IMR-90 (cell line): ENCODE measurements at regions not wholly inside any gene's neighbourhood (a gene's known extent, or its start where the extent isn't known, plus 50 kb on each side); places are given as distances from the start of the nearest gene placed in this dataset.

ENCODE experiments used
- ATAC-seq: fragments of 200-7000 bp; cut with Tn5 transposase; 2 replicates; pipeline ENCODE4 v1.9.1; 2020; ENCODE audit warnings: low read depth, mild to moderate bottlenecking, moderate library complexity
- BruUV-seq: library from RNA; stranded (reverse); fragments of 400-500 nt; replicated peaks from 2 replicates; lab custom pipeline; 2021; lab: Mats Ljungman, UMichigan
- CTCF ChIA-PET: fragments of 300-600 bp; formaldehyde crosslinking; extraction: SDS; loops from one replicate; lab custom pipeline; 2021; ENCODE audit warnings: antibody characterized with exemption; lab: Yijun Ruan, JAX
- POLR2A ChIA-PET: fragments of 300-600 bp; sonication (Branson Sonifier 250); formaldehyde crosslinking; loops from one replicate; lab custom pipeline; 2022; ENCODE audit warnings: antibody characterized with exemption; ENCODE audit not compliant: unreplicated experiment; lab: Charles Lee
- DNase-seq: peaks from one replicate; pipeline ENCODE4 v3.0.0; 2013
- H2AFZ ChIP-seq: replicated peaks from 2 replicates; pipeline ENCODE3; 2013; ENCODE audit warnings: low read length, mild to moderate bottlenecking; ENCODE audit not compliant: poor library complexity
- H2AK5ac ChIP-seq: 2 replicates; pipeline ENCODE4 v1.6.1; 2013; ENCODE audit warnings: low read depth, low read length, inconsistent platforms
- H2AK9ac ChIP-seq: replicated peaks from 2 replicates; pipeline ENCODE3; 2013; ENCODE audit warnings: mild to moderate bottlenecking, low read depth, low read length, moderate library complexity; ENCODE audit not compliant: poor library complexity
- H2BK120ac ChIP-seq: 2 replicates; pipeline ENCODE4 v1.6.1; 2013; ENCODE audit warnings: low read depth, low read length, inconsistent platforms
- H2BK15ac ChIP-seq: 3 replicates; pipeline ENCODE4 v1.6.1; 2013; ENCODE audit warnings: low read depth, low read length, inconsistent platforms
- H2BK20ac ChIP-seq: 2 replicates; pipeline ENCODE4 v1.6.1; 2013; ENCODE audit warnings: low read depth, mild to moderate bottlenecking, inconsistent platforms, low read length, moderate library complexity
- H2BK5ac ChIP-seq: 2 replicates; pipeline ENCODE4 v1.6.1; 2013; ENCODE audit warnings: mild to moderate bottlenecking, low read depth, low read length, inconsistent platforms; ENCODE audit not compliant: poor library complexity, severe bottlenecking
- H3K14ac ChIP-seq: replicated peaks from 2 replicates; pipeline ENCODE4 v1.6.1; 2013; ENCODE audit warnings: low read depth, low read length, inconsistent platforms
- H3K18ac ChIP-seq: 2 replicates; pipeline ENCODE4 v1.6.1; 2013; ENCODE audit warnings: low read depth, low read length, control low read depth
- H3K23ac ChIP-seq: 2 replicates; pipeline ENCODE4 v1.6.1; 2013; ENCODE audit warnings: low read depth, low read length, inconsistent platforms
- H3K27ac ChIP-seq: 2 replicates; pipeline ENCODE4 v1.5.1; 2013; ENCODE audit warnings: mild to moderate bottlenecking, control low read depth, low read length; ENCODE audit not compliant: insufficient read depth
- H3K27me3 ChIP-seq: 2 replicates; pipeline ENCODE4 v1.6.1; 2013; ENCODE audit warnings: low read length; ENCODE audit not compliant: control insufficient read depth, insufficient read depth
- H3K36me3 ChIP-seq: 2 replicates; pipeline ENCODE4 v1.6.1; 2013; ENCODE audit warnings: low read length, mixed read lengths; ENCODE audit not compliant: control insufficient read depth, insufficient read depth
- H3K4ac ChIP-seq: 2 replicates; pipeline ENCODE4 v1.6.1; 2013; ENCODE audit warnings: low read depth, low read length, inconsistent platforms
- H3K4me1 ChIP-seq: 2 replicates; pipeline ENCODE4 v1.6.1; 2013; ENCODE audit warnings: low read length, mixed read lengths; ENCODE audit not compliant: control insufficient read depth, insufficient read depth
- H3K4me2 ChIP-seq: 2 replicates; pipeline ENCODE4 v1.6.1; 2013; ENCODE audit warnings: low read depth, mild to moderate bottlenecking, control low read depth, low read length, moderate library complexity
- H3K4me3 ChIP-seq: 2 replicates; pipeline ENCODE4 v1.5.1; 2013; ENCODE audit warnings: low read depth, mild to moderate bottlenecking, control low read depth, low read length, moderate library complexity; ENCODE audit not compliant: insufficient read depth
- H3K56ac ChIP-seq: 2 replicates; pipeline ENCODE4 v1.6.1; 2013; ENCODE audit warnings: low read length, inconsistent platforms; ENCODE audit not compliant: insufficient read depth; ENCODE audit errors: extremely low read depth
- H3K79me1 ChIP-seq, 2 experiments: 2 replicates each; pipeline ENCODE4 v1.6.1; 2013; ENCODE audit warnings: low read length in 2 of 2, inconsistent platforms in 1 of 2, low read depth in 1 of 2
- H3K9ac ChIP-seq: 2 replicates; pipeline ENCODE4 v1.6.1; 2013; ENCODE audit warnings: low read depth, low read length, control low read depth
- H3K9me1 ChIP-seq: 2 replicates; pipeline ENCODE4 v1.6.1; 2013; ENCODE audit warnings: low read length, inconsistent platforms; ENCODE audit not compliant: insufficient read depth
- H3K9me3 ChIP-seq: 2 replicates; pipeline ENCODE4 v1.6.1; 2013; ENCODE audit warnings: low read length; ENCODE audit not compliant: control insufficient read depth, insufficient read depth
- H4K20me1 ChIP-seq: 2 replicates; pipeline ENCODE4 v1.6.1; 2013; ENCODE audit warnings: low read length, inconsistent platforms; ENCODE audit not compliant: insufficient read depth
- H4K5ac ChIP-seq: 2 replicates; pipeline ENCODE4 v1.6.1; 2013; ENCODE audit warnings: mild to moderate bottlenecking, low read depth, low read length, control low read depth
- H4K8ac ChIP-seq, 2 experiments: 2 replicates each; pipeline ENCODE4 v1.6.1; 2013; ENCODE audit warnings: low read depth in 2 of 2, low read length in 2 of 2, control low read depth in 1 of 2, inconsistent platforms in 1 of 2
- H4K91ac ChIP-seq: 2 replicates; pipeline ENCODE4 v1.6.1; 2013; ENCODE audit warnings: low read depth, low read length, inconsistent platforms; ENCODE audit not compliant: insufficient read depth
- BHLHE40 ChIP-seq: fragments of 150-350 bp; IDR thresholded peaks from 2 replicates; pipeline ENCODE4 v1.6.1; 2016; ENCODE audit warnings: mild to moderate bottlenecking, low read depth, low read length
- CEBPB ChIP-seq: IDR thresholded peaks from 2 replicates; pipeline ENCODE4 v1.6.1; 2012; ENCODE audit warnings: low read depth, low read length, improper control_type of control experiment
- CHD1 ChIP-seq: IDR thresholded peaks from 2 replicates; pipeline ENCODE4 v1.6.1; 2012; ENCODE audit warnings: low read depth, low read length, improper control_type of control experiment
- CTCF ChIP-seq: conservative IDR thresholded peaks from 2 replicates; pipeline ENCODE4 v1.5.1; 2012; ENCODE audit warnings: mild to moderate bottlenecking, low read depth, low read length, improper control_type of control experiment
- FOS ChIP-seq: fragments of 150-350 bp; IDR thresholded peaks from 2 replicates; pipeline ENCODE4 v1.6.1; 2016; ENCODE audit warnings: low read depth, low read length
- MAFK ChIP-seq: IDR thresholded peaks from 2 replicates; pipeline ENCODE4 v1.6.1; 2012; ENCODE audit warnings: low read depth, low read length, improper control_type of control experiment
- MAZ ChIP-seq: IDR thresholded peaks from 2 replicates; pipeline ENCODE4 v1.6.1; 2012; ENCODE audit warnings: low read depth, mild to moderate bottlenecking, low read length, improper control_type of control experiment, moderate library complexity, borderline replicate concordance
- MXI1 ChIP-seq: IDR thresholded peaks from 2 replicates; pipeline ENCODE4 v1.6.1; 2012; ENCODE audit warnings: low read depth, mild to moderate bottlenecking, low read length, moderate library complexity, borderline replicate concordance
- SMC3 ChIP-seq: fragments of 150-350 bp; IDR thresholded peaks from 2 replicates; pipeline ENCODE4 v1.6.1; 2016; ENCODE audit warnings: low read depth, mild to moderate bottlenecking, antibody characterized with exemption, low read length, moderate library complexity
- USF2 ChIP-seq: fragments of 150-350 bp; IDR thresholded peaks from 2 replicates; pipeline ENCODE4 v1.6.1; 2017; ENCODE audit warnings: mild to moderate bottlenecking, antibody characterized with exemption, low read length, low read depth
- WGBS, 2 experiments: methylation state at CpG; one replicate each; pipeline versions ENCODE4 v1.1.5 to v1.1.7; 2013; ENCODE audit warnings: missing lambda C conversion rate in 2 of 2; ENCODE audit not compliant: insufficient read length in 1 of 2; ENCODE audit errors: extremely low coverage in 2 of 2; 5-methylcytosine and 5-hydroxymethylcytosine counted together
- dilution Hi-C: fragments of 300-500 bp; cut with HindIII; formaldehyde crosslinking; loops from one replicate; pipeline ENCODE4 v1.14.3; 2018; ENCODE audit warnings: low sequenced_read_pairs; ENCODE audit not compliant: unreplicated experiment
- in situ Hi-C: fragments of 300-500 bp; cut with MboI; formaldehyde crosslinking; loops from 3 replicates; pipeline ENCODE4 v1.14.3; 2019; ENCODE audit warnings: low sequenced_read_pairs, inconsistent platforms, mixed read lengths
- intact Hi-C: fragments of 100-400 bp; cut with micrococcal nuclease; formaldehyde crosslinking; loops from 2 replicates; pipeline ENCODE4 v1.10.0; 2022

- intact Hi-C loops (no loop called here), in situ Hi-C loops (no loop called here), dilution Hi-C loops (no loop called here)
- H3K27me3 ChIP-seq = no peaks in the 10 kb centered on the region
- TF ChIP-seq MAZ = no peak
- no peak for TF ChIP-seq MAFK
- no peak for TF ChIP-seq USF2
- TF ChIP-seq FOS = no peak
- TF ChIP-seq CHD1 = no peak
- TF ChIP-seq BHLHE40 = no peak
- TF ChIP-seq CEBPB = no peak
- no peak for TF ChIP-seq CTCF
- no peak for TF ChIP-seq MXI1
- no peak for TF ChIP-seq SMC3
- no peak overlapping the region for H3K4me3 ChIP-seq
- no peaks in the 10 kb centered on the region for H3K36me3 ChIP-seq
- H2AFZ ChIP-seq = no peak overlapping the region
- no TSS peak for BruUV-seq
- no peaks in the 10 kb centered on the region for H3K4me1 ChIP-seq
- CTCF ChIA-PET = no interaction called here
- ATAC-seq = no peak
- no peak overlapping the region for H2BK15ac ChIP-seq
- WGBS, 2 experiments = no CpG with 5 or more reads among the region's 4 CpGs
- no peak overlapping the region for H3K14ac ChIP-seq
- no peaks in the 10 kb centered on the region for H3K9me3 ChIP-seq
- H3K23ac ChIP-seq = no peak overlapping the region
- no peak overlapping the region for H3K4me2 ChIP-seq
- H3K79me1 ChIP-seq = no peaks in the 10 kb centered on the region
- H2AK5ac ChIP-seq = no peak overlapping the region
- POLR2A ChIA-PET = no interaction called here
- no peak overlapping the region for H3K9ac ChIP-seq
- no peak overlapping the region for H2BK20ac ChIP-seq
- H4K5ac ChIP-seq = no peak overlapping the region
- H4K8ac ChIP-seq = no peak overlapping the region
- no peak overlapping the region for H2BK120ac ChIP-seq
- H3K9me1 ChIP-seq = no peaks in the 10 kb centered on the region; the same call in 1 of the 2 replicates
- H2BK5ac ChIP-seq = no peak overlapping the region
- H3K18ac ChIP-seq = no peak overlapping the region
- no peak overlapping the region for H3K27ac ChIP-seq
- no peak overlapping the region for H2AK9ac ChIP-seq
- DNase-seq = no peak
- no peak overlapping the region for H3K56ac ChIP-seq
- no peak overlapping the region for H4K91ac ChIP-seq
- no peak overlapping the region for H3K4ac ChIP-seq
- H4K20me1 ChIP-seq = no peaks in the 10 kb centered on the region
Observed at GRCh38 chr3:111321786-111322185, 220.2 kb upstream of the CD96 start.
